SHP77 (cell line): ENCODE measurements at regions not wholly inside any gene's neighbourhood (a gene's known extent, or its start where the extent isn't known, plus 50 kb on each side); places are given as distances from the start of the nearest gene placed in this dataset.

Experiments
- DNase-seq, 2 experiments: peaks; one replicate each; lab custom pipeline; 2025; lab: John Stamatoyannopoulos, UW

- no peak for DNase-seq
These were observed 137.1 kb downstream of the FOXD1 start for GRCh38 chr5:73311291-73312110.

- DNase-seq: no peak
These were observed 134.8 kb downstream of the TMEM174 start for GRCh38 chr5:73307645-73308355.

GRCh38 chr5:73306741-73307275, 133.8 kb downstream of the TMEM174 start:
- DNase-seq: no peak

- DNase-seq: no peak
These were observed 133.2 kb downstream of the TMEM174 start for GRCh38 chr5:73306078-73306719.

GRCh38 chr5:73305386-73305785, 132.4 kb downstream of the TMEM174 start:
- no peak for DNase-seq

- no peak for DNase-seq
These were observed 131.4 kb downstream of the TMEM174 start for GRCh38 chr5:73304381-73304780.

GRCh38 chr5:73303148-73304079, 130.4 kb downstream of the TMEM174 start:
- no peak for DNase-seq

GRCh38 chr5:73302797-73303147, 129.8 kb downstream of the TMEM174 start:
- no peak for DNase-seq

- no peak for DNase-seq
These were observed 128.4 kb downstream of the TMEM174 start for GRCh38 chr5:73301208-73301901.

GRCh38 chr5:73300337-73301207, 127.6 kb downstream of the TMEM174 start:
- DNase-seq: no peak

- DNase-seq: no peak
These were observed 126.8 kb downstream of the TMEM174 start for GRCh38 chr5:73299665-73300336.

GRCh38 chr5:73298772-73299630, 126.0 kb downstream of the TMEM174 start:
- DNase-seq: no peak

GRCh38 chr5:73298251-73298771, 125.3 kb downstream of the TMEM174 start:
- no peak for DNase-seq

- no peak for DNase-seq
These were observed 124.4 kb downstream of the TMEM174 start for GRCh38 chr5:73297430-73297829.

GRCh38 chr5:73296772-73297171, 123.8 kb downstream of the TMEM174 start:
- no peak for DNase-seq

GRCh38 chr5:73295921-73296320, 122.9 kb downstream of the TMEM174 start:
- no peak for DNase-seq

GRCh38 chr5:73295447-73295846, 122.5 kb downstream of the TMEM174 start:
- DNase-seq: peak in 1 of 2 experiments; percentile 28

- no peak for DNase-seq
These were observed 119.9 kb downstream of the TMEM174 start for GRCh38 chr5:73292816-73293459.
